ENCODE measurements at regions not wholly inside any gene's neighbourhood (a gene's known extent, or its start where the extent isn't known, plus 50 kb on each side); places are given as distances from the start of the nearest gene placed in this dataset.

DNA sequence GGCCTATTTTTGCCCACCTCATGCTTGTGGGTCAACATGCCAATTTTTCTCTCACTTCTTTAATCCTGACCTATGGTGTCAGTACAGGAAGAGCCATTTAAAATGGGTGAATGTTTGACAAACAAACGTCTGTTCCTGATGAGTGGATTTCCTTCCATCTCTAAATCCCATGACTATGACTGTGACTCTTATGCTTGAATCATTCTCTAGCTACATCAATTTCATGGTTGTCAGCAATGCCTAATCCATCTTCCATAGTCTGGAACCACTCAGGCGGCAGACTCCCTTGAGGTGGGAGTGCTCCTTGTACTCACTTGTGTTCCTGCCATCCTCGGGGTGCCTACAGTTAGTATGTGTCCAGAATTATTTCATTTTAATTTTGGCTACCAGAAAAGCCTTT lies 194.9 kb upstream of the RPS6KA3 start:
- POLR2A ChIA-PET: no interaction called here
- TF ChIP-seq, protein P1, sequence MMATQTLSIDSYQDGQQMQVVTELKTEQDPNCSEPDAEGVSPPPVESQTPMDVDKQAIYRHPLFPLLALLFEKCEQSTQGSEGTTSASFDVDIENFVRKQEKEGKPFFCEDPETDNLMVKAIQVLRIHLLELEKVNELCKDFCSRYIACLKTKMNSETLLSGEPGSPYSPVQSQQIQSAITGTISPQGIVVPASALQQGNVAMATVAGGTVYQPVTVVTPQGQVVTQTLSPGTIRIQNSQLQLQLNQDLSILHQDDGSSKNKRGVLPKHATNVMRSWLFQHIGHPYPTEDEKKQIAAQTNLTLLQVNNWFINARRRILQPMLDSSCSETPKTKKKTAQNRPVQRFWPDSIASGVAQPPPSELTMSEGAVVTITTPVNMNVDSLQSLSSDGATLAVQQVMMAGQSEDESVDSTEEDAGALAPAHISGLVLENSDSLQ (IDR thresholded peaks at IDR 0.05): no peak
- TF ChIP-seq FOXM1 (IDR thresholded peaks at IDR 0.05; ENCODE audit: borderline replicate concordance) (no peak), BHLHE40 (IDR thresholded peaks at IDR 0.05; ENCODE audit: borderline replicate concordance) (no peak), FOXK2 (IDR thresholded peaks at IDR 0.05) (no peak), FOXA1 (IDR thresholded peaks at IDR 0.05) (no peak), ZNF384 (IDR thresholded peaks at IDR 0.05) (no peak), HDGF (IDR thresholded peaks at IDR 0.05; ENCODE audit: borderline replicate concordance) (no peak), L3MBTL2 (conservative IDR thresholded peaks at IDR 0.05) (no peak), SP1 (IDR thresholded peaks at IDR 0.05) (no peak), NFRKB (IDR thresholded peaks at IDR 0.05) (no peak), ELF4 (IDR thresholded peaks at IDR 0.05) (no peak), ARNT (IDR thresholded peaks at IDR 0.05) (no peak), LEF1 (IDR thresholded peaks at IDR 0.05; ENCODE audit: borderline replicate concordance) (no peak), TARDBP (IDR thresholded peaks at IDR 0.05) (no peak), CTBP1 (IDR thresholded peaks at IDR 0.05; ENCODE audit: borderline replicate concordance) (no peak), SUZ12 (IDR thresholded peaks at IDR 0.05) (no peak)
- DNase-seq (ENCODE audit: extremely low spot score): no peak
- CTCF ChIA-PET: no interaction called here

DNA sequence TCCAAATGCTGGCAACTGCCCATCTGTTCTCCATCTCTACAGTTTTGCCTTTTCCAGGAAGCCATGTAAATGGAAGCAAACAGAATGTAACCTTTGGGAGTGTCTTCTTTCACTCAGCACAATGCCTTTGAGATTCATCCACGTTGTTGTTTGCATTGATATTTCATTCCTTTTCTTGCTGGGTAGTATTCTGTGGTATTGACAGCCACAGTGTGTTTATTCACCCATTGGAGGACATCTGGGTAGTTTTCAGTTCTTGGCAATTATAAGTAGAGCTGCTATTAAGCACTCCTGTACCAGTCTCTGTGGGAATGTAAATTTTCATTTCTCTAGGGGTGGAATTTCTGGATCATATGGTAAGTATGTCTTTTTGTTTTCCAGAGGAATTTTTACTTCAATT lies 194.3 kb upstream of the RPS6KA3 start:
- POLR2A ChIA-PET: no interaction called here
- DNase-seq (ENCODE audit: extremely low spot score): no peak
- TF ChIP-seq ARNT (IDR thresholded peaks at IDR 0.05) (no peak), SUZ12 (IDR thresholded peaks at IDR 0.05) (no peak), FOXK2 (IDR thresholded peaks at IDR 0.05) (no peak), BHLHE40 (IDR thresholded peaks at IDR 0.05; ENCODE audit: borderline replicate concordance) (no peak), NFRKB (IDR thresholded peaks at IDR 0.05) (no peak), HDGF (IDR thresholded peaks at IDR 0.05; ENCODE audit: borderline replicate concordance) (no peak), TARDBP (IDR thresholded peaks at IDR 0.05) (no peak), ELF4 (IDR thresholded peaks at IDR 0.05) (no peak), ZNF384 (IDR thresholded peaks at IDR 0.05) (no peak), LEF1 (IDR thresholded peaks at IDR 0.05; ENCODE audit: borderline replicate concordance) (no peak), CTBP1 (IDR thresholded peaks at IDR 0.05; ENCODE audit: borderline replicate concordance) (no peak), SP1 (IDR thresholded peaks at IDR 0.05) (no peak), FOXA1 (IDR thresholded peaks at IDR 0.05) (no peak), FOXM1 (IDR thresholded peaks at IDR 0.05; ENCODE audit: borderline replicate concordance) (no peak), L3MBTL2 (conservative IDR thresholded peaks at IDR 0.05) (no peak)
- TF ChIP-seq, protein P1 (IDR thresholded peaks at IDR 0.05): no peak
- CTCF ChIA-PET: no interaction called here

DNA sequence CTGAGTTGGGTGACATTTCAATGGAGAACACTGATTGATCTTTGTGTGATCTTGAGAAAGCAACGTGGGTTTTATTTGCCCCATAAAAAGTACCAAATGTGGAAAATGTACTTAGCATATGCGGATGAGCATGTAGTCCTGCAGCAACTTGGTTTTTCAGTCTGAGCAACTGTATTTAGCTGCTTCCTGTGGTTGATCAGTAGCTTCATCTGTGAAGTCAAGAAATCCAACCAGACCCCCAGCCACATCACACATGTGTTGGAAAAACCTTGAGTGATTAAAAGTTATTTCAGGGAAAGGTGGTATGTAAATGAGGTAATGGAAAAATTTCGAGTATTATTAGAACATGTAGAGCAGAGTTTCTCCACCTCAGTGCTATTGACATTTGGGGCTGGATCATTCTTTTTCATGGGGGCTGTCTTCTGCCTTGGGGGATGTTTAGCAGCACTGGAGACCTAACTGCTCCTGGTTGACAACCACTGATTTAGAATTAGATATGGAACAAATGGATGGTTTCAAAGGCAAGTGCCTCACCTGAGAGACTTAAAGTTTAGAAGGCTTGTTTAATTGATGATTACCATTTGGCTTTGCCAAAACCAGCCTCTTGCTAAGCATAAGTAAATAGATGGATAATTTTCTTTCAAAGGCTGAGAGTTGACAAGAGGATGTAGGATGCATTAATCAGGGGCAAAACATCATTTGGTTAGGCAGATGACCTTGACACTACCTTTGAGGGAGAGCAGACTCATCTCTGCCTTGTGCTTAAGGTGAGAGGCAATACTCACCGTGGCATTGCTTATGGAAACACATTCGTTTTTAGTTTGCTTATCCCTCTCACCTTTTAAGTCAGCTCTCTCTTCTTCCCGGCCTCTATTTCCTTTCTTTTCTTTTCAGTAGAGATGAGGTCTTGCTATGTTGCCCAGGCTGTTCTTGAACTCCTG lies 193.0 kb upstream of the RPS6KA3 start:
- DNase-seq (ENCODE audit: extremely low spot score): no peak
- TF ChIP-seq NFRKB (IDR thresholded peaks at IDR 0.05): no peak
- no peak for TF ChIP-seq CTBP1 (IDR thresholded peaks at IDR 0.05; ENCODE audit: borderline replicate concordance)
- TF ChIP-seq TARDBP (IDR thresholded peaks at IDR 0.05): no peak
- TF ChIP-seq, protein P1 (IDR thresholded peaks at IDR 0.05): no peak
- TF ChIP-seq HDGF (IDR thresholded peaks at IDR 0.05; ENCODE audit: borderline replicate concordance): no peak
- no peak for TF ChIP-seq ELF4 (IDR thresholded peaks at IDR 0.05)
- TF ChIP-seq FOXM1 (IDR thresholded peaks at IDR 0.05; ENCODE audit: borderline replicate concordance): no peak
- no peak for TF ChIP-seq ARNT (IDR thresholded peaks at IDR 0.05)
- ChIA-PET POLR2A (no interaction called here), CTCF (interaction anchor here (0.6 kb wide), 1 partner anchor 136 kb away, joined by 3 read pairs; no protein-coding TSS in a partner anchor)

DNA sequence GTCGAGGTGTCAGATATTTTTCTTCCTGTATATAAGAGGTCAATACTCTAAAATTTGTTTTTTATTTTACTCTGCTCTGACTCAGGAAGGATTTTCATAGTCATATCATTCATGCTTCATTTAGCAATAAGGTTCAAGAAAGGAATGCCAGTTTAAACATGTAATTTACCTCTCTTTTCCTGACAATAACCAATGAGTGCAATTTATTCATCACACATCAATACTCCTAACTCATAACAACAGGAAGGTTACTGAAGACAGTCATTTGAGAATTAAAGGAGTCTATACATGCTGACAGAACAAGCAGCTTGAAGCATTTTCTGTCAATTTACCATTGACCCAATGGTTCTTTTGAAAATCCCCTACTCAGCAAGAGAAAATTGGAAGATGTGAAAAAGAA lies 190.3 kb upstream of the RPS6KA3 start:
- DNase-seq (ENCODE audit: extremely low spot score): no peak
- ChIA-PET POLR2A (no interaction called here), CTCF (interaction anchor here (1.3 kb wide), 1 partner anchor 20 kb away, joined by 3 read pairs; no protein-coding TSS in a partner anchor)
- TF ChIP-seq FOXK2 (IDR thresholded peaks at IDR 0.05): no peak

DNA sequence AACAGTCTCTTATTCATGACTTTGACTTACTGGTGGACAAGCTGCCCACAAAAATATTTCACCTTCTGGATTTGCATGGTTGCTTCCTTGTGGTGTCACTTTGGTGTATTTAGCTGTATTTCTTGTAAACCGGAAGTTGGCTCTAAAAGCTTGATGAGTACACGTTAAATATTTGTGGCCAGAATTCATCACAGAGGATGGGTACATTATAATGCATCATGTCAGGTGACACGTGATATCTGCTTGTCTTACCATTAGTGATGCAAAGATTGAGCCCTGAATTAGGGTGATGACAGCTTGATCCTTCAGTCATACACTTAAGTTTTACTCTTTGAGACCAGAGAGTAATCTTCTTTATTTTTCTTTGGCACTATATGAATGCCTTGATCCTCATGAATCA lies 188.3 kb upstream of the RPS6KA3 start:
- CTCF ChIA-PET: no interaction called here
- no peak for TF ChIP-seq SP1 (IDR thresholded peaks at IDR 0.05)
- no peak for TF ChIP-seq HDGF (IDR thresholded peaks at IDR 0.05; ENCODE audit: borderline replicate concordance)
- no peak for TF ChIP-seq CTBP1 (IDR thresholded peaks at IDR 0.05; ENCODE audit: borderline replicate concordance)
- TF ChIP-seq, protein P1 (IDR thresholded peaks at IDR 0.05): no peak
- TF ChIP-seq TARDBP (IDR thresholded peaks at IDR 0.05): no peak
- TF ChIP-seq FOXA1 (IDR thresholded peaks at IDR 0.05): no peak
- POLR2A ChIA-PET: no interaction called here
- DNase-seq (ENCODE audit: extremely low spot score): no peak

DNA sequence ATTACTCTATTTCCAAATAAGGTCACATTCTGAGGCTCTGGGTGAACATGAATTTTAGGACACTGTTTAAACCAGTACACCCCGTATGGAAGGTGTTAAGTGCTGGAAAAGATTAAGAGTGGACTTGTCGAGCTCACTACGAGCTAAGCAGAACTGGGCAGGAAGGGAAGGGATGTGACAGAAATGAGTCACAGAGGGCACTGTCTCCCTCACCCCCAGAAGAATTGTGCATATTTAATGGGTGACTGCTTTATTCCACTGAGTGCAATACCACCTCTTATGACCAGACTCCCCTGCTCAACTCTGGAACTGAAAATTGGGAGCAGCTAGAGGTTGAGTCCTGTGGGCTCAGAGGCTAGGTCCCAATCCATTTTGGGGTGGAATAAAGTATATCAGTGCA lies 187.4 kb upstream of the RPS6KA3 start:
- no peak for TF ChIP-seq BHLHE40 (IDR thresholded peaks at IDR 0.05; ENCODE audit: borderline replicate concordance)
- ChIA-PET CTCF (no interaction called here), POLR2A (no interaction called here)
- no peak for DNase-seq (ENCODE audit: extremely low spot score)
